ENCODE measurements at regions not wholly inside any gene's neighbourhood (a gene's known extent, or its start where the extent isn't known, plus 50 kb on each side); places are given as distances from the start of the nearest gene placed in this dataset.

GRCh38 chr12:61934564-61934963, 325.6 kb upstream of the USP15 start:
- H3K36me3 ChIP-seq = no peaks in the 10 kb centered on the region
- TF ChIP-seq, protein P1, sequence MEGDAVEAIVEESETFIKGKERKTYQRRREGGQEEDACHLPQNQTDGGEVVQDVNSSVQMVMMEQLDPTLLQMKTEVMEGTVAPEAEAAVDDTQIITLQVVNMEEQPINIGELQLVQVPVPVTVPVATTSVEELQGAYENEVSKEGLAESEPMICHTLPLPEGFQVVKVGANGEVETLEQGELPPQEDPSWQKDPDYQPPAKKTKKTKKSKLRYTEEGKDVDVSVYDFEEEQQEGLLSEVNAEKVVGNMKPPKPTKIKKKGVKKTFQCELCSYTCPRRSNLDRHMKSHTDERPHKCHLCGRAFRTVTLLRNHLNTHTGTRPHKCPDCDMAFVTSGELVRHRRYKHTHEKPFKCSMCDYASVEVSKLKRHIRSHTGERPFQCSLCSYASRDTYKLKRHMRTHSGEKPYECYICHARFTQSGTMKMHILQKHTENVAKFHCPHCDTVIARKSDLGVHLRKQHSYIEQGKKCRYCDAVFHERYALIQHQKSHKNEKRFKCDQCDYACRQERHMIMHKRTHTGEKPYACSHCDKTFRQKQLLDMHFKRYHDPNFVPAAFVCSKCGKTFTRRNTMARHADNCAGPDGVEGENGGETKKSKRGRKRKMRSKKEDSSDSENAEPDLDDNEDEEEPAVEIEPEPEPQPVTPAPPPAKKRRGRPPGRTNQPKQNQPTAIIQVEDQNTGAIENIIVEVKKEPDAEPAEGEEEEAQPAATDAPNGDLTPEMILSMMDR (IDR thresholded peaks at IDR 0.05) = no peak
- H3K4me3 ChIP-seq = no peak overlapping the region
- no peak for ATAC-seq (ENCODE audit: insufficient number of reproducible peaks, low FRiP score, low read depth)
- H3K27me3 ChIP-seq (replicated peaks; ENCODE audit: insufficient read depth) = no peaks in the 10 kb centered on the region
- H3K9me3 ChIP-seq = no peaks in the 10 kb centered on the region
- peaks cover 0 to 3% of the 10 kb centered on the region in 2 donors for H3K4me1 ChIP-seq (ENCODE audit: control insufficient read depth in 1 of 2, low read depth in 2 of 2)
- no peak overlapping the region for H3K27ac ChIP-seq
- no peak for DNase-seq (ENCODE audit: low spot score)

DNA sequence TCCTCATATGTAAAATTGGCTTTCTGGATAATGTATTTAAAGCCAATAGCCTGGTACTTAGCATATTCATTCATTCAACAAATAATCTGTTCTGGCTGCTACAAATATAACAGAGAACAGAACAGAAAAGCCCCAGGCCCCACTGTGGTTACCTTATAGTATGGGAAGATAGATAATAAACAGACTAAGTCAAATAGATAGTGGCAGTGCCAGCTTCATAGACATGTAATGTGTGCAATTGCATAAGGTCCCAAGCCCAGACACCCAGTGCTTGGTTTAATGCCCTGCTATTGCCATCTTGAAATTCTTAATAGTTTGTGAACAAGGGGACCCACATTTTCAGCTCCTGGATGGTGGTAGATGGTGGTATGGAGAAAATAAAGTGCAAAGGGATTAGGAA, 320.2 kb upstream of the USP15 start:
- DNase-seq (ENCODE audit: low spot score) (no peak), ATAC-seq (ENCODE audit: insufficient number of reproducible peaks, low FRiP score, low read depth) (no peak)
- Histone ChIP-seq H3K27me3 (replicated peaks; ENCODE audit: insufficient read depth) (no peaks in the 10 kb centered on the region), H3K4me3 (no peak overlapping the region), H3K36me3 (no peaks in the 10 kb centered on the region), H3K9me3 (no peaks in the 10 kb centered on the region), H3K27ac (no peak overlapping the region), H3K4me1 (ENCODE audit: control insufficient read depth in 1 of 2, low read depth in 2 of 2) (no peaks in the 10 kb centered on the region)
- TF ChIP-seq, protein P1 (IDR thresholded peaks at IDR 0.05) = no peak

DNA sequence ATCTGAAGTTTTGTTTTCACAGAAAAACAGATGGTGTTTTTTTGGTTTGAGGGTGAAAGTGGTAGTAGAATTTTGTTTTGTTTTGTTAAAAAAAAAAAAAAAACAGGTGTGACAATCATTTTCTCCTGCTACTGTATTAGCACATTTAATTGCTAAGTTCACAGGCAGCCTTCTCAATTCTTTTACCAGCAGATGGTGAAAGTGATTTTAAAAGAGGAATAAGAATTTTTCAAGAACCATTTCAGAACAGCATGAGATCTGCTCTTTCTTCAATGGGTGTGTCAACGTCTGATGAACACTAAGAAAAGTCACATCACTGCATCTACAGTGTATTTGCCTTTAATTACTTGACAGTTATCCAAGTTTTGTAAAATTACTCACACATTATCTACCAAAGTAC, 303.7 kb upstream of the USP15 start:
- Histone ChIP-seq H3K27ac (no peak overlapping the region), H3K36me3 (no peaks in the 10 kb centered on the region), H3K9me3 (no peaks in the 10 kb centered on the region), H3K4me3 (no peak overlapping the region), H3K27me3 (replicated peaks; ENCODE audit: insufficient read depth) (no peaks in the 10 kb centered on the region), H3K4me1 (ENCODE audit: control insufficient read depth in 1 of 2, low read depth in 2 of 2) (no peaks in the 10 kb centered on the region)
- ATAC-seq (ENCODE audit: insufficient number of reproducible peaks, low FRiP score, low read depth) = no peak
- DNase-seq (ENCODE audit: low spot score) = no peak
- TF ChIP-seq, protein P1 (IDR thresholded peaks at IDR 0.05) = no peak

- no peaks in the 10 kb centered on the region for H3K36me3 ChIP-seq
- TF ChIP-seq, protein P1 (IDR thresholded peaks at IDR 0.05) = no peak
- no peak overlapping the region for H3K4me3 ChIP-seq
- no peak for DNase-seq (ENCODE audit: low spot score)
- H3K27ac ChIP-seq = no peak overlapping the region
- ATAC-seq (ENCODE audit: insufficient number of reproducible peaks, low FRiP score, low read depth) = no peak
- no peaks in the 10 kb centered on the region for H3K27me3 ChIP-seq (replicated peaks; ENCODE audit: insufficient read depth)
- H3K4me1 ChIP-seq (ENCODE audit: control insufficient read depth in 1 of 2, low read depth in 2 of 2) = peaks cover 0 to 3% of the 10 kb centered on the region in 2 donors
- H3K9me3 ChIP-seq = no peaks in the 10 kb centered on the region
Observed at GRCh38 chr12:61974461-61974860, 285.7 kb upstream of the USP15 start.

DNA sequence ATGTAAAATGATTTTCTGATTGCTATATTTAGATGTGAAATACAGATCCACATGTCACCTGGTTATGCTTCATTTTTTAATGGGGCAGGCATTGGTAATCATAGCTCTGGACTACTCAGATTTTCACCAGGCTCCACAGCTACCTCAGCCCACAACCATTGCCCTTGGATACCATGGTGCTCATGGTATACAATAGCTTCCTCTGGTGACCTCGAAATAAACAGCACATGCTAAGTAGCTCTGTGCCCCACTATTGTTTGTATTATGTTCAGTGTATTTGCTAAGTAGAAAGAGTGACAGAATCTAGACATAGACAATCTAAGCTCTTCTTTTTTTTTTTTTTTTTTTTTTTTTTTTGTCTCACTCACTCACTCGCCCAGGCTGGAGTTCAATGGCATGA, 274.4 kb upstream of the USP15 start:
- Histone ChIP-seq H3K9me3 (no peaks in the 10 kb centered on the region), H3K4me1 (ENCODE audit: control insufficient read depth in 1 of 2, low read depth in 2 of 2) (peaks cover 6 to 22% of the 10 kb centered on the region in 2 donors), H3K36me3 (no peaks in the 10 kb centered on the region), H3K4me3 (no peak overlapping the region), H3K27ac (no peak overlapping the region), H3K27me3 (replicated peaks; ENCODE audit: insufficient read depth) (no peaks in the 10 kb centered on the region)
- DNase-seq (ENCODE audit: low spot score) = no peak
- TF ChIP-seq, protein P1 (IDR thresholded peaks at IDR 0.05) = no peak
- no peak for ATAC-seq (ENCODE audit: insufficient number of reproducible peaks, low FRiP score, low read depth)

Measured in thoracic aorta (tissue), 2 donors.